ENCODE measurements at regions not wholly inside any gene's neighbourhood (a gene's known extent, or its start where the extent isn't known, plus 50 kb on each side); places are given as distances from the start of the nearest gene placed in this dataset.

DNA sequence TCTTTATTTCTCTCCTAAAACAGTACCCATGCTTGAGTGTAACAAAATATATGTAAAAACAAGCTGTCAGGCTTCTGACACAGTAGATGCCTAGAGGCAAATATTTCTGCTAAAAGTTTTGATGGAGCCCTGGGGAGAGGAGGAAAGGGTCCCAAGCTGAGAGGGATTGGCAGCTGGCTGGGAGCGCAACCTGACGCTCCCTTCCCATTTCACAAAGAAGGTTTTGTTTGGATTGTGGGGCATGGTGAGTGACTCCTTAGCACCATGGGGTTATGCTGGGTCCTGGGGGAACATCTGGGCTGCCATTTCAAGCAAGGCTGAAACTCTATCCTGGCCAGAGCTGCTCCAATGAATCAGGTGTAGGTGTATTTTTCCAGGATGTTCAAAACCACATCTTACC is 720.5 kb downstream of the MAFB start:
- Histone ChIP-seq H3K27me3 (replicated peaks in 1 of 4; ENCODE audit: control insufficient read depth in 3 of 4, extremely low read depth in 1 of 4, insufficient read depth in 3 of 4, low read length in 3 of 4) (no peaks in the 10 kb centered on the region), H3K79me2 (ENCODE audit: control insufficient read depth in 1 of 2, insufficient read depth in 2 of 2, low read length in 2 of 2) (no peaks in the 10 kb centered on the region), H3K9ac (replicated peaks in 1 of 4; ENCODE audit: extremely low read depth in 1 of 4, low read depth in 3 of 4, low read length in 3 of 4) (no peak overlapping the region), H3K4me2 (ENCODE audit: insufficient read depth in 1 of 2, low read depth in 2 of 2, low read length in 2 of 2) (no peak overlapping the region), H3K23me2 (ENCODE audit: low read depth, low read length) (no peaks in the 10 kb centered on the region), H3K4me3 (ENCODE audit: extremely low read depth in 1 of 4, insufficient read depth in 2 of 4, low read depth in 3 of 4, low read length in 4 of 4) (no peak overlapping the region), H3K56ac (replicated peaks; ENCODE audit: insufficient read length, low read depth, low read length) (no peak overlapping the region), H2AK5ac (ENCODE audit: low read depth, low read length) (no peak overlapping the region), H2BK12ac (ENCODE audit: low read depth, low read length) (no peak overlapping the region), H4K5ac (ENCODE audit: insufficient read length, low read depth, low read length) (no peak overlapping the region), H4K8ac (ENCODE audit: extremely low read depth, insufficient read depth, low read length) (no peak overlapping the region), H3K9me3 (ENCODE audit: insufficient read depth in 2 of 2, low read depth in 1 of 2, low read length in 1 of 2) (no peaks in the 10 kb centered on the region), H2BK15ac (ENCODE audit: low read length) (no peak overlapping the region), H3K4ac (replicated peaks; ENCODE audit: insufficient read length, low read depth, low read length) (no peak overlapping the region), H3K79me1 (ENCODE audit: low read depth, low read length) (no peaks in the 10 kb centered on the region), H3K14ac (ENCODE audit: insufficient read length) (no peak overlapping the region), H4K91ac (replicated peaks; ENCODE audit: insufficient read length, low read length) (no peak overlapping the region), H4K20me1 (replicated peaks in 1 of 2; ENCODE audit: control insufficient read depth in 1 of 2, insufficient read depth in 2 of 2, low read length in 2 of 2) (no peaks in the 10 kb centered on the region), H2BK120ac (replicated peaks; ENCODE audit: low read depth, low read length) (no peak overlapping the region), H3K18ac (ENCODE audit: extremely low read depth, low read length) (no peak overlapping the region), H2BK20ac (ENCODE audit: low read length) (no peak overlapping the region), H3K4me1 (replicated peaks in 1 of 4; ENCODE audit: control insufficient read depth in 3 of 4, insufficient read depth in 4 of 4, low read length in 3 of 4) (no peaks in the 10 kb centered on the region), H3K36me3 (ENCODE audit: control insufficient read depth in 2 of 4, insufficient read depth in 4 of 4, low read length in 3 of 4) (no peaks in the 10 kb centered on the region; a peak in 1 of 8 replicates), H3K23ac (ENCODE audit: insufficient read length) (no peak overlapping the region), H2BK5ac (ENCODE audit: low read depth, low read length) (no peak overlapping the region), H3K27ac (ENCODE audit: low read depth, low read length) (no peak overlapping the region), H2AFZ (ENCODE audit: low read length) (no peak overlapping the region)
- WGBS, 2 experiments (ENCODE audit: extremely low coverage in 1 of 2, insufficient coverage in 1 of 2, insufficient read length in 1 of 2, insufficient replicate concordance in 2 of 2, low coverage in 1 of 2, low lambda C conversion rate in 2 of 2, missing lambda C conversion rate in 1 of 2), result 97% methylated on average over 2 of the region's 2 CpGs; no CpG with 5 or more reads in 1 of the 2 experiments
- no peak for DNase-seq (ENCODE audit: low read depth in 1 of 2, low spot score in 2 of 2)
- POLR2A ChIA-PET (ENCODE audit: partially characterized antibody), result no interaction called here
- TF ChIP-seq POLR2AphosphoS5 (IDR thresholded peaks at IDR 0.05; ENCODE audit: low read depth, low read length) (no peak), CHD2 (IDR thresholded peaks at IDR 0.05; ENCODE audit: low read length) (no peak), EZH2 (IDR thresholded peaks at IDR 0.05; ENCODE audit: low read depth, low read length, severe bottlenecking) (no peak), RBBP5 (IDR thresholded peaks at IDR 0.05; ENCODE audit: borderline replicate concordance, low read depth, low read length) (no peak), NRF1 (IDR thresholded peaks at IDR 0.05; ENCODE audit: low read depth, low read length) (no peak), E2F6 (IDR thresholded peaks at IDR 0.05) (no peak), MAFK (IDR thresholded peaks at IDR 0.05; ENCODE audit: low read depth, low read length) (no peak)
- FAIRE-seq, result no peak
- CTCF ChIA-PET (ENCODE audit: partially characterized antibody), result interaction anchor here (1.6 kb wide), 1 partner anchor 13 kb away, joined by 3 read pairs; no protein-coding TSS in a partner anchor
